Epithelial cell of prostate (primary cell): ENCODE measurements at regions not wholly inside any gene's neighbourhood (a gene's known extent, or its start where the extent isn't known, plus 50 kb on each side); places are given as distances from the start of the nearest gene placed in this dataset.
"Not testable (repeated sequence)": the region's sequence is repeated elsewhere in the genome, so short reads cannot be mapped to it uniquely, and the experiment has no call there.

Experiments
- DNase-seq: peaks from one replicate; pipeline ENCODE4 v3.0.0-alpha.2; 2011; ENCODE audit warnings: low read depth, low spot score
- H3K27ac ChIP-seq: fragments of 450-650 bp; 2 replicates; pipeline ENCODE4 v1.5.1; 2017; ENCODE audit warnings: mild to moderate bottlenecking

- no peak for DNase-seq
- H3K27ac ChIP-seq = no peak overlapping the region
These were observed 641.7 kb downstream of the LRRIQ3 start for GRCh38 chr1:73556270-73556669.

GRCh38 chr1:73537400-73537799 lies 660.6 kb downstream of the LRRIQ3 start:
- H3K27ac ChIP-seq = no peak overlapping the region
- no peak for DNase-seq

GRCh38 chr1:73517603-73518191 lies 680.3 kb downstream of the LRRIQ3 start:
- DNase-seq = no peak
- no peak overlapping the region for H3K27ac ChIP-seq

GRCh38 chr1:73516451-73516850 lies 681.5 kb downstream of the LRRIQ3 start:
- no peak for DNase-seq
- H3K27ac ChIP-seq = no peak overlapping the region

- no peak overlapping the region for H3K27ac ChIP-seq
- DNase-seq = no peak
These were observed 686.9 kb downstream of the LRRIQ3 start for GRCh38 chr1:73511038-73511437.

- DNase-seq = no peak
- H3K27ac ChIP-seq = no peak overlapping the region
These were observed 697.8 kb downstream of the LRRIQ3 start for GRCh38 chr1:73500154-73500553.

GRCh38 chr1:73499671-73500070 lies 698.3 kb downstream of the LRRIQ3 start:
- no peak for DNase-seq

GRCh38 chr1:73491621-73492020 lies 706.4 kb downstream of the LRRIQ3 start:
- no peak for DNase-seq

More at GRCh38 chr1:73499671-73500070, 698.3 kb downstream of the LRRIQ3 start:
- no peak overlapping the region for H3K27ac ChIP-seq

GRCh38 chr1:73475316-73475870 lies 722.6 kb downstream of the LRRIQ3 start:
- DNase-seq = no peak
- H3K27ac ChIP-seq = no peak overlapping the region

More at GRCh38 chr1:73491621-73492020, 706.4 kb downstream of the LRRIQ3 start:
- no peak overlapping the region for H3K27ac ChIP-seq

- no peak for DNase-seq
- no peak overlapping the region for H3K27ac ChIP-seq
These were observed 725.2 kb downstream of the LRRIQ3 start for GRCh38 chr1:73472810-73473209.

GRCh38 chr1:73467731-73468130 lies 730.2 kb downstream of the LRRIQ3 start:
- no peak for DNase-seq

GRCh38 chr1:73463873-73464272 lies 734.1 kb downstream of the LRRIQ3 start:
- no peak overlapping the region for H3K27ac ChIP-seq
- DNase-seq = no peak

More at GRCh38 chr1:73467731-73468130, 730.2 kb downstream of the LRRIQ3 start:
- H3K27ac ChIP-seq = no peak overlapping the region

GRCh38 chr1:73452522-73452921 lies 745.5 kb downstream of the LRRIQ3 start:
- DNase-seq = no peak
- no peak overlapping the region for H3K27ac ChIP-seq

- DNase-seq, H3K27ac ChIP-seq: not testable (repeated sequence)
These were observed 747.3 kb downstream of the LRRIQ3 start for GRCh38 chr1:73450668-73451067.

GRCh38 chr1:73411479-73411878 lies 786.5 kb downstream of the LRRIQ3 start:
- DNase-seq = no peak
- H3K27ac ChIP-seq = no peak overlapping the region

GRCh38 chr1:73401666-73402065 lies 796.3 kb downstream of the LRRIQ3 start:
- H3K27ac ChIP-seq = no peak overlapping the region
- no peak for DNase-seq

- H3K27ac ChIP-seq = no peak overlapping the region
- DNase-seq = no peak
These were observed 815.0 kb downstream of the LRRIQ3 start for GRCh38 chr1:73382966-73383365.

GRCh38 chr1:73366734-73367413 lies 831.1 kb downstream of the LRRIQ3 start:
- no peak for DNase-seq

GRCh38 chr1:73359001-73359400 lies 839.0 kb downstream of the LRRIQ3 start:
- DNase-seq = no peak
- H3K27ac ChIP-seq = no peak overlapping the region

More at GRCh38 chr1:73366734-73367413, 831.1 kb downstream of the LRRIQ3 start:
- no peak overlapping the region for H3K27ac ChIP-seq

GRCh38 chr1:73356485-73356884 lies 841.5 kb downstream of the LRRIQ3 start:
- H3K27ac ChIP-seq = no peak overlapping the region
- no peak for DNase-seq

- no peak for DNase-seq
- no peak overlapping the region for H3K27ac ChIP-seq
These were observed 854.0 kb downstream of the LRRIQ3 start for GRCh38 chr1:73343947-73344346.
